GM19025 (cell line): ENCODE measurements at regions not wholly inside any gene's neighbourhood (a gene's known extent, or its start where the extent isn't known, plus 50 kb on each side); places are given as distances from the start of the nearest gene placed in this dataset.

Experiments used
- ATAC-seq: cut with Tn5 transposase; IDR thresholded peaks from one replicate; pipeline ENCODE4 v1.9.1; 2021; ENCODE audit warnings: mild to moderate bottlenecking, low read depth, moderate library complexity; ENCODE audit not compliant: unreplicated experiment

GRCh38 chr2:111219285-111219684 lies 98.6 kb downstream of the BCL2L11 start:
- peak; percentile 87 for ATAC-seq

GRCh38 chr2:111219734-111220505 lies 99.2 kb downstream of the BCL2L11 start:
- no peak for ATAC-seq

GRCh38 chr2:111220962-111221361 lies 100.2 kb downstream of the BCL2L11 start:
- no peak for ATAC-seq

- ATAC-seq = no peak
Observed at GRCh38 chr2:111221701-111222100, 101.0 kb downstream of the BCL2L11 start.

GRCh38 chr2:111222204-111222866 lies 101.6 kb downstream of the BCL2L11 start:
- ATAC-seq = no peak

- no peak for ATAC-seq
Observed at GRCh38 chr2:111225856-111226255, 105.1 kb downstream of the BCL2L11 start.

- no peak for ATAC-seq
Observed at GRCh38 chr2:111226876-111227700, 106.4 kb downstream of the BCL2L11 start.

GRCh38 chr2:111227716-111228141 lies 107.0 kb downstream of the BCL2L11 start:
- no peak for ATAC-seq

- no peak for ATAC-seq
Observed at GRCh38 chr2:111231532-111232252, 111.0 kb downstream of the BCL2L11 start.

- no peak for ATAC-seq
Observed at GRCh38 chr2:111235192-111236015, 114.7 kb downstream of the BCL2L11 start.

GRCh38 chr2:111236025-111236424 lies 115.3 kb downstream of the BCL2L11 start:
- no peak for ATAC-seq

- ATAC-seq = no peak
Observed at GRCh38 chr2:111238296-111238695, 117.6 kb downstream of the BCL2L11 start.

- peak; percentile 97 for ATAC-seq
Observed at GRCh38 chr2:111239107-111239506, 118.4 kb downstream of the BCL2L11 start.

- no peak for ATAC-seq
Observed at GRCh38 chr2:111239581-111240249, 119.0 kb downstream of the BCL2L11 start.

GRCh38 chr2:111243295-111243694 lies 122.6 kb downstream of the BCL2L11 start:
- ATAC-seq = no peak

GRCh38 chr2:111244864-111245263 lies 124.2 kb downstream of the BCL2L11 start:
- no peak for ATAC-seq

GRCh38 chr2:111246620-111247061 lies 125.9 kb downstream of the BCL2L11 start:
- no peak for ATAC-seq

- ATAC-seq = no peak
Observed at GRCh38 chr2:111247491-111247890, 126.8 kb downstream of the BCL2L11 start.

GRCh38 chr2:111249806-111250205 lies 129.1 kb downstream of the BCL2L11 start:
- no peak for ATAC-seq
